K562 (cell line): ENCODE measurements at regions not wholly inside any gene's neighbourhood (a gene's known extent, or its start where the extent isn't known, plus 50 kb on each side); places are given as distances from the start of the nearest gene placed in this dataset.

Experiments
- ATAC-seq: fragments of 200-7000 bp; cut with Tn5 transposase; 3 replicates; pipeline ENCODE4 v1.9.1; 2020; ENCODE audit warnings: moderate library complexity
- BruUV-seq: library from RNA; stranded (reverse); fragments of 400-500 nt; replicated peaks from 2 replicates; lab custom pipeline; 2021; lab: Mats Ljungman, UMichigan
- CTCF ChIA-PET: fragments of 300-600 bp; formaldehyde crosslinking; extraction: SDS; loops from one replicate; lab custom pipeline; 2021; ENCODE audit warnings: low intra/inter-chr PET ratio; lab: Yijun Ruan, JAX
- POLR2A ChIA-PET: fragments of 300-600, 350-650 bp; sonication (Branson Sonifier 250); formaldehyde crosslinking; extraction: SDS; loops from one replicate; lab custom pipeline; 2021; ENCODE audit warnings: antibody characterized with exemption, inconsistent platforms; lab: Yijun Ruan, JAX
- DNase-seq, 4 experiments: peaks; one replicate each; pipeline versions ENCODE4 v3.0.0 to v3.0.0-alpha.2; 2011 to 2018; ENCODE audit warnings: low spot score in 3 of 4, mixed read lengths in 3 of 4; ENCODE audit errors: extremely low read depth in 1 of 4
- FAIRE-seq: peaks from 2 replicates; lab custom pipeline; 2011; peaks lifted over from hg19 to GRCh38; lab: Jason Lieb, UNC
- H2AFZ ChIP-seq: 2 replicates; pipeline ENCODE4 v1.6.0; 2011; ENCODE audit warnings: low read depth, low read length, control low read depth, inconsistent platforms
- H3K27ac ChIP-seq: fragments of 200-600 bp; 3 replicates; pipeline ENCODE4 v1.8.0; 2011; ENCODE audit warnings: low read depth, mild to moderate bottlenecking, control low read depth, inconsistent platforms, low read length, moderate library complexity, mixed read lengths; ENCODE audit errors: extremely low read depth
- H3K27me3 ChIP-seq, 2 experiments: fragments of 300-600 bp in 1 of 2; 2 replicates in 1 of 2; 3 replicates in 1 of 2; pipeline versions ENCODE4 v1.6.0 to v1.8.0; 2011; ENCODE audit warnings: inconsistent platforms in 2 of 2, low read length in 2 of 2, mild to moderate bottlenecking in 1 of 2, mixed read lengths in 1 of 2, moderate library complexity in 1 of 2; ENCODE audit not compliant: control insufficient read depth in 2 of 2, insufficient read depth in 2 of 2
- H3K36me3 ChIP-seq: fragments of 300-600 bp; 3 replicates; pipeline ENCODE4 v1.8.0; 2011; ENCODE audit warnings: mild to moderate bottlenecking, low read length, inconsistent platforms; ENCODE audit not compliant: control insufficient read depth, insufficient read depth
- H3K4me1 ChIP-seq, 2 experiments: fragments of 200-600 bp in 1 of 2; replicated peaks in 1 of 2; 2 replicates in 1 of 2; 3 replicates in 1 of 2; pipeline versions ENCODE4 v1.5.1 to v1.8.0; 2011; ENCODE audit warnings: inconsistent platforms in 2 of 2, low read length in 2 of 2, mild to moderate bottlenecking in 1 of 2, mixed read lengths in 1 of 2, moderate library complexity in 1 of 2; ENCODE audit not compliant: control insufficient read depth in 2 of 2, insufficient read depth in 2 of 2
- H3K4me2 ChIP-seq: 2 replicates; pipeline ENCODE4 v1.6.1; 2011; ENCODE audit warnings: low read length, control low read depth, inconsistent platforms, mixed read lengths; ENCODE audit not compliant: insufficient read depth
- H3K4me3 ChIP-seq: fragments of 200-600 bp; sonication (generic), shearing (Covaris generic); 2 replicates; pipeline ENCODE4 v1.5.1; 2016; ENCODE audit warnings: control low read depth, inconsistent platforms
- H3K79me2 ChIP-seq: fragments of 200-600 bp; 3 replicates; pipeline ENCODE4 v1.8.0; 2011; ENCODE audit warnings: low read length, inconsistent platforms; ENCODE audit not compliant: control insufficient read depth, insufficient read depth
- H3K9ac ChIP-seq, 2 experiments: 2 replicates each; pipeline versions ENCODE4 v1.6.0 to v1.6.1; 2011; ENCODE audit warnings: low read depth in 2 of 2, low read length in 2 of 2, control low read depth in 1 of 2, inconsistent platforms in 1 of 2, mild to moderate bottlenecking in 1 of 2, mixed read lengths in 1 of 2; ENCODE audit not compliant: insufficient read depth in 1 of 2
- H3K9me1 ChIP-seq: one replicate; pipeline ENCODE4 v1.6.0; 2011; ENCODE audit warnings: inconsistent platforms, mild to moderate bottlenecking, low read length, moderate library complexity; ENCODE audit not compliant: control insufficient read depth, insufficient read depth
- H3K9me3 ChIP-seq: replicated peaks from 2 replicates; pipeline ENCODE4 v1.5.1; 2011; ENCODE audit warnings: low read depth, low read length, inconsistent platforms; ENCODE audit not compliant: control insufficient read depth, insufficient read depth
- H4K20me1 ChIP-seq: replicated peaks from 2 replicates; pipeline ENCODE4 v1.6.1; 2011; ENCODE audit warnings: low read length, inconsistent platforms, mixed read lengths; ENCODE audit not compliant: control insufficient read depth, insufficient read depth
- ARHGAP35 ChIP-seq: fragments of 450-650 bp; IDR thresholded peaks from 2 replicates; pipeline ENCODE4 v1.6.1; 2018; ENCODE audit not compliant: partially characterized antibody
- DPF2 ChIP-seq: fragments of 450-650 bp; IDR thresholded peaks from 2 replicates; pipeline ENCODE4 v1.6.1; 2016
- FOXK1 ChIP-seq: sonication (generic); formaldehyde crosslinking; IDR thresholded peaks from 2 replicates; pipeline ENCODE4 v1.8.0; 2022; ENCODE audit warnings: missing genetic modification reagents, mild to moderate bottlenecking, borderline replicate concordance
- GABPB2 ChIP-seq: fragments of 250-450 bp; sonication (Bioruptor Pico); conservative IDR thresholded peaks from 2 replicates; pipeline ENCODE4 v1.5.1; 2021; ENCODE audit warnings: mild to moderate bottlenecking
- ILK ChIP-seq: fragments of 450-650 bp; IDR thresholded peaks from 2 replicates; pipeline ENCODE4 v1.6.1; 2016; ENCODE audit warnings: missing genetic modification characterization, low read depth, mild to moderate bottlenecking, missing compliant biosample characterization, moderate library complexity, borderline replicate concordance
- SIN3B ChIP-seq: fragments of 450-650 bp; IDR thresholded peaks from 2 replicates; pipeline ENCODE4 v1.6.1; 2017; ENCODE audit warnings: low read depth, mild to moderate bottlenecking, moderate library complexity
- SMAD3 ChIP-seq: fragments of 450-650 bp; formaldehyde crosslinking; conservative IDR thresholded peaks from 2 replicates; pipeline ENCODE4 v1.4.0; 2020; ENCODE audit warnings: mild to moderate bottlenecking
- SMAD4 ChIP-seq: fragments of 250-450 bp; sonication (Bioruptor Pico); conservative IDR thresholded peaks from 2 replicates; pipeline ENCODE4 v1.8.0; 2021; ENCODE audit warnings: inconsistent platforms, mild to moderate bottlenecking, moderate library complexity
- SMARCE1 ChIP-seq: fragments of 450-650 bp; IDR thresholded peaks from 2 replicates; pipeline ENCODE4 v1.7.1; 2016; ENCODE audit warnings: mild to moderate bottlenecking
- SMC3 ChIP-seq: conservative IDR thresholded peaks from 2 replicates; pipeline ENCODE4 v1.6.1; 2011; ENCODE audit warnings: low read depth, low read length, improper control_type of control experiment; ENCODE audit not compliant: insufficient read depth
- SREBF1 ChIP-seq: fragments of 150-350 bp; IDR thresholded peaks from 2 replicates; pipeline ENCODE4 v1.6.1; 2014; ENCODE audit warnings: antibody characterized with exemption, low read depth, low read length, borderline replicate concordance
- TCF7L2 ChIP-seq: fragments of 150-350 bp; IDR thresholded peaks from 2 replicates; pipeline ENCODE4 v1.6.1; 2016; ENCODE audit warnings: low read depth, mild to moderate bottlenecking, low read length, moderate library complexity
- ZNF41 ChIP-seq: fragments of 250-450 bp; sonication (Bioruptor Pico); conservative IDR thresholded peaks from 2 replicates; pipeline ENCODE4 v1.4.0; 2020; ENCODE audit warnings: mild to moderate bottlenecking
- ZNF740 ChIP-seq, 3 experiments: fragments of 200-800 bp in 1 of 3; sonication (Bioruptor generic) in 1 of 3; sonication (generic) in 1 of 3; formaldehyde crosslinking in 1 of 3; IDR thresholded peaks; 2 replicates each; pipeline versions ENCODE4 v1.6.1 to v1.8.0; 2016 to 2022; ENCODE audit warnings: mild to moderate bottlenecking in 2 of 3, missing compliant biosample characterization in 2 of 3, missing genetic modification characterization in 2 of 3, missing genetic modification reagents in 1 of 3
- WGBS: fragments of 100-300 bp; shearing (Covaris generic); methylation state at CpG from one replicate; pipeline ENCODE4 v1.1.6; 2016; ENCODE audit warnings: low coverage, mixed read lengths; ENCODE audit not compliant: insufficient coverage; ENCODE audit errors: missing lambda C conversion rate; 5-methylcytosine and 5-hydroxymethylcytosine counted together
- in situ Hi-C: fragments of 300-500 bp; cut with MboI; formaldehyde crosslinking; loops from 4 replicates; pipeline ENCODE4 v1.15.0; 2018; ENCODE audit warnings: inconsistent platforms, mixed read lengths
- intact Hi-C: fragments of 100-400 bp; cut with micrococcal nuclease; formaldehyde crosslinking; loops from 2 replicates; pipeline ENCODE4 v1.14.2; 2022
- TF ChIP-seq, protein P1 (sequence below): fragments of 250-450 bp; sonication (Bioruptor Pico); IDR thresholded peaks from 2 replicates; pipeline ENCODE4 v1.4.0; 2020; ENCODE audit warnings: mild to moderate bottlenecking, moderate library complexity, borderline replicate concordance
- TF ChIP-seq, protein P2 (sequence below): fragments of 250-450 bp; sonication (Bioruptor Pico); IDR thresholded peaks from 2 replicates; pipeline ENCODE4 v1.8.0; 2021; ENCODE audit warnings: borderline replicate concordance, mild to moderate bottlenecking, moderate library complexity; ENCODE audit not compliant: poor library complexity, severe bottlenecking

- TF ChIP-seq SMAD4 (CRISPR knock-in tag) (no peak), SMC3 (no peak), SIN3B (no peak), FOXK1 (CRISPR knock-in tag) (no peak)
- TF ChIP-seq, protein P1, sequence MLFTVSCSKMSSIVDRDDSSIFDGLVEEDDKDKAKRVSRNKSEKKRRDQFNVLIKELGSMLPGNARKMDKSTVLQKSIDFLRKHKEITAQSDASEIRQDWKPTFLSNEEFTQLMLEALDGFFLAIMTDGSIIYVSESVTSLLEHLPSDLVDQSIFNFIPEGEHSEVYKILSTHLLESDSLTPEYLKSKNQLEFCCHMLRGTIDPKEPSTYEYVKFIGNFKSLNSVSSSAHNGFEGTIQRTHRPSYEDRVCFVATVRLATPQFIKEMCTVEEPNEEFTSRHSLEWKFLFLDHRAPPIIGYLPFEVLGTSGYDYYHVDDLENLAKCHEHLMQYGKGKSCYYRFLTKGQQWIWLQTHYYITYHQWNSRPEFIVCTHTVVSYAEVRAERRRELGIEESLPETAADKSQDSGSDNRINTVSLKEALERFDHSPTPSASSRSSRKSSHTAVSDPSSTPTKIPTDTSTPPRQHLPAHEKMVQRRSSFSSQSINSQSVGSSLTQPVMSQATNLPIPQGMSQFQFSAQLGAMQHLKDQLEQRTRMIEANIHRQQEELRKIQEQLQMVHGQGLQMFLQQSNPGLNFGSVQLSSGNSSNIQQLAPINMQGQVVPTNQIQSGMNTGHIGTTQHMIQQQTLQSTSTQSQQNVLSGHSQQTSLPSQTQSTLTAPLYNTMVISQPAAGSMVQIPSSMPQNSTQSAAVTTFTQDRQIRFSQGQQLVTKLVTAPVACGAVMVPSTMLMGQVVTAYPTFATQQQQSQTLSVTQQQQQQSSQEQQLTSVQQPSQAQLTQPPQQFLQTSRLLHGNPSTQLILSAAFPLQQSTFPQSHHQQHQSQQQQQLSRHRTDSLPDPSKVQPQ, result no peak
- TF ChIP-seq, all 486 proteins: peak for 0
Observed at GRCh38 chr5:136819526-136820302, 454.4 kb upstream of the TRPC7 start (continued).

DNA sequence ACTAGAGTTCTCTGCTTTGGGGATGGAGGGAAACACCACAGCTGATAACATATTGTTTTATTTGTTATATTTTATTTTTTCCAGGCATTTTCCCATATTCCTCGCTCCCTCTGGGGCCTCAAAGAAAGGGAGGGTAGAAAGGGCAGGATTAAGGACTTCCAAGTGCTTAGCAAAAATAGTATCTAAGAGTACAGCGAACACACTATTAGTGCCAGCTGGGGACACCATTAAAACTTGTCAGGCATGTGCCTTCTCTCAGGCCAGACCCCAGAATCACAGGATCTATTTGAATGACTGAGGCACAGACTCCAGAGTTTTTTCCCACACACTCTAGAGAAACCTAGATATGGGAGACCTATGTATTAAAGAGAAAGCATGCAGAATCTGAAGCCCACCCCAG lies 451.0 kb upstream of the TRPC7 start:
- in situ Hi-C loops, result no loop called here
- H3K4me3 ChIP-seq, result no peak overlapping the region
- no TSS peak for BruUV-seq
- H3K27ac ChIP-seq, result no peak overlapping the region
- no peaks in the 10 kb centered on the region for H3K27me3 ChIP-seq
- no peak overlapping the region for H3K9ac ChIP-seq
- H4K20me1 ChIP-seq, result no peaks in the 10 kb centered on the region
- no peaks in the 10 kb centered on the region for H3K36me3 ChIP-seq
- ChIA-PET CTCF (no interaction called here), POLR2A (no interaction called here)
- no peaks in the 10 kb centered on the region for H3K79me2 ChIP-seq
- H2AFZ ChIP-seq, result no peak overlapping the region
- intact Hi-C loops, result no loop called here
- H3K4me1 ChIP-seq, result no peaks in the 10 kb centered on the region
- WGBS, result 9% methylated on average over 2 of the region's 2 CpGs
- no peaks in the 10 kb centered on the region for H3K9me3 ChIP-seq
- H3K9me1 ChIP-seq, result no peaks in the 10 kb centered on the region
- FAIRE-seq (no peak), DNase-seq (no peak), ATAC-seq (no peak)
- no peak overlapping the region for H3K4me2 ChIP-seq
- no peak for TF ChIP-seq TCF7L2
- no peak for TF ChIP-seq ILK (tag)
- TF ChIP-seq GABPB2 (CRISPR knock-in tag), result no peak
- no peak for TF ChIP-seq SMAD3 (CRISPR knock-in tag)
- no peak for TF ChIP-seq SREBF1
- no peak for TF ChIP-seq ZNF41 (CRISPR knock-in tag)
- TF ChIP-seq ARHGAP35, result no peak
- TF ChIP-seq ZNF740 (CRISPR knock-in tag; IDR thresholded peaks at IDR 0.05), result no peak
- TF ChIP-seq ZNF740 (tag; IDR thresholded peaks at IDR 0.05), result no peak
- no peak for TF ChIP-seq DPF2
- TF ChIP-seq SMARCE1, result no peak
- TF ChIP-seq, protein P2, sequence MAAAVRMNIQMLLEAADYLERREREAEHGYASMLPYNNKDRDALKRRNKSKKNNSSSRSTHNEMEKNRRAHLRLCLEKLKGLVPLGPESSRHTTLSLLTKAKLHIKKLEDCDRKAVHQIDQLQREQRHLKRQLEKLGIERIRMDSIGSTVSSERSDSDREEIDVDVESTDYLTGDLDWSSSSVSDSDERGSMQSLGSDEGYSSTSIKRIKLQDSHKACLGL (CRISPR knock-in tag), result no peak
